GM21619 (cell line): ENCODE measurements at regions not wholly inside any gene's neighbourhood (a gene's known extent, or its start where the extent isn't known, plus 50 kb on each side); places are given as distances from the start of the nearest gene placed in this dataset.

Experiments
- ATAC-seq: cut with Tn5 transposase; IDR thresholded peaks from one replicate; pipeline ENCODE4 v1.9.1; 2021; ENCODE audit not compliant: unreplicated experiment

DNA sequence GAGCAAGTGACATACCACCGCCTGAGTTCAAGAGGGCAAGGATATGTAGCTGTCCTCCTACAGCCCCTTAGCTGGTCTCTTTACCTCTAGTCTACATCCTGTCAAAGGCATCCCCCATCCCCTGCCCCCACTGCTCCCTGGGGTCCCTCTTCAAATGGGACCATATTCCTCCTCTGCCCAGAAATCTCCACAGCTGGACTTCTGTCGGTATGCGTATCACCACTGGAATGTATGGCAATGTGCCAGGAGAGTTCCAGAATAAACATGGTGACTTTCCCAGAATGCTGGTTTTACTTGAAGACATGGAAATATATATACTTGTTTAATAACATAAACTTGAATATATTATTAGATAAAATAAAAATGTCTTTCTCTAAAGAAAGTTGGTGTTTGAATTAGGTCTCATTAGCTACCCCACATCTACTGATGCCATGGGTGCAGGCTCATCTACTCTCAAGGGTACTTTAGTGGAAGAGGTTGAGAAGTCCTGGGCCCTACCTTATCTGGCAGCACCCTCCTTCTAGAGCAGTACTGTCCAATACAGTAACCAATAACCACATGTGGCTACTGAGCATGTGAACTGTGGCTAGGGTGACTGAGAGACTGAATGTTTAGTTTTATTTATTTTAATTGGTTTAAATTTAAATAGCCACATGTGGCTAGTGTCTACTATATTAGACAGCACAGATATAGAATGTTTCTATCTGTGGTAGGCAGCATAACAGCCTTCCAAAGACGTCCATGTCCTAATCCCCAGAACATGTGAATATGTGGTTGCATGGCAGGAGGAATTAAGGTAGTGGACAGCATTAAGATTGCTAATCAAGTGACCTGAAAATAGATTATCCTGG, 181.7 kb upstream of the SLC30A5 start:
- ATAC-seq: no peak

DNA sequence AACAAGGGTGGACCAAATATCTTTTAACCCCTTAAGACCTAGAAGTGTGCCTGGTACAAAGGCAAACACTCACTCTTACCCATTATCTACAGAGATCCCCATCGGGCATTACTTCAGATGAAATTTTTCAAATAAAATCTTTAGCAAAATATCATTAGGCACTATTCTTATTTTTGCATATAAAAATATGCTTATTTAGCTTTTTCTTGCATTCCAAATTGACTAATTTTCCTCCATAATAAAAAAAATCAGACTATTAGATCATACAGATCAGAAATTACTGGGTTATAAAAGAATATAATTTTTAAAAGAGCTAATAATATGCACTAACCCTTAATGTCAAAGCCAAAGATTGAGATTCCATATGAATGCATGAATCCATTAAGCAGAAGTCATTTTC, 178.7 kb upstream of the SLC30A5 start:
- no peak for ATAC-seq

DNA sequence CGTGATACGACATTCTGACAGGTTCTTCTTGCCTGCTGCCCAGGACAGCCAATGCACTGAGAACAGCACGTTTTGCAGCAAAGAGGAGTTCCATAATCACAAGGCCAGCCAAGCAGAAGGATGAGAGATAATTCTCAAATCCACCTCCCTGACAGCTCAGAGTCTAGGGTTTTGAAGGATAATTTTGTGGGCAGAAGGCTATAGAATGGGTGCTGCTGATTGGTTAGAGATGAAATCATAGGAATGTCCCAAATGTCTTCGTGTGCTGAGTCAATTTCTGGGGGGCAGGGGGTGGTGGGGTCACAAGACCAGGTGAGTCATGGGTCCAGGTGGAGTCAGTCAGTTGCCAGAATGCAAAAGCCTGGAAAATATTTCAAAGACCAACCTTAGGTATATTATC, 175.5 kb upstream of the SLC30A5 start:
- no peak for ATAC-seq

DNA sequence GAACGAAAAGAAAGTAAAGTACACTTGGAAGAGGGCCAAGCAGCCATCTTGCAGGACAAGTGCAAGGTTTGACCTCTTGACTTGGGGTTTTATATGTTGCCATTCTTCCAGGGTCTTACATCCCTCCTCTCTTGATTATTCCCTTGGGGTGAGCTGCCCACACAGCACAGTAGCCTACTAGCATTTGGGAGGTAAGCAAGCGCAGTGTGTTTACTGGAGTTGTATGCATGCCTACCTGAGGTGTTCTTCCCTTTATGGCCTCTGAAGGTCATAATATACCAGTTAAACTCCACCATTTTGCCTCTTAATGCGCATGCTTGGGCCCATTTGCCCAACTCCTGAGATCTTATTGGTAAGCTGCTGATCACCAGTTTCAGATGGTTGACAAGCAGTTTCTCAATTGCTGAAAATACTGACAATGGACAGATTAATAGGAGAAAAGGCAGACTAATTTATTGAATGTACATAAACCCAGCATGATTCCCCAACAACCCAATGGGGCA, 173.8 kb upstream of the SLC30A5 start:
- ATAC-seq: no peak

DNA sequence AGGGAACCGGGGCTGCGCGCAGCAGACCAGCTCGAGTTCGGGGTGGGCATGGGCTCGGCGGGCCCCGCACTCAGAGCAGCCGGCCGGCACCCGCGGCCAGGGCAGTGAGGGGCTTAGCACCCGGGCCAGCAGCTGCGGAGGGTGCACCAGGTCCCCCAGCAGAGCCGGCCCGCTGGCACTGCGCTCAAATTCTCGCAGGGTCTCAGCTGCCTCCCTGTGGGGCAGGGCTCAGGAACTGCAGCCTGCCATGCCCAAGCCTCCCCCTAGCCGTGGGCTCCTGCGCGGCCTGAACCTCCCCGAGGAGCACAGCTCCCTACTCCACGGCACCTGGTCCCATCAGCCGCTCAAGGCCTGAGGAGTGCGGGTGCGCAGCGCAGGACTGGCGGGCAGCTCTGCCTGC, 172.9 kb upstream of the SLC30A5 start:
- no peak for ATAC-seq

DNA sequence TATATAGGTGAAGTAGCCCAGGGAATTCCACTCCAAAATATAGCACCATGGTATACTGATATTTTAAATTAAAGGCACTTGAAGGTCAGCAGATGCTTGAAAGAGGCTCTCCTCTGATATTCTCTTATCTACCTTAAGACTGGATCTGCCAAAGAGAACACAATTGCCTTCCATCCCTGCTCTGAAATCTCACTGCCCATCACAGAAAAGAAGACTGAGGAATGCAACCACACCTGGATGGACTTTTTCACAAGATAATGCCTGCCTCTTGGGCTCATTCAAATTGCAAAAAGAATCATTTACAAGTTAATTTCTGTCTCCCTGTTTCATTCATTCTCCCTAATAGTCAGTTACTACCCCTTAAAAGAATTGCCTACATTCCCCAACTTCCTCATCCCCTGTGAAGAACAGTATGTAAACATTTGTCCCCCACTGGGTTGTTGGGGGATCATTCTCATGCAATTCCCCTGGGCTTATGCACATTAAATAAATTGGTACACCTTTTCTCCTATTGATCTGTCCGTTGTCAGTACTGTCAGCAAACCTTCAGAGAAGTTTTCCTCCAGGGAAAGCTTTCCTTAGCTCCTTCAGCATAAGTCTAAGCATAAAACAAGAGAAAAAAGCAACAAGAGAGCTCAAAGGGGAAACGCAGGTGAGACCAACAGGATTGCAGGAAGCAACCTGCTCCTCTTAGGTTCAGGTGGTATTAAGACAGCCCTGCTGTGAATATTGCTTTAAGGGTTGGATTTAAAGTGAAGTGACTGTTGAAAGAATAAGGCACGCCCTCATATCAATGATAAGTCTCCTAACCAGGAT, 171.4 kb upstream of the SLC30A5 start:
- ATAC-seq: no peak

DNA sequence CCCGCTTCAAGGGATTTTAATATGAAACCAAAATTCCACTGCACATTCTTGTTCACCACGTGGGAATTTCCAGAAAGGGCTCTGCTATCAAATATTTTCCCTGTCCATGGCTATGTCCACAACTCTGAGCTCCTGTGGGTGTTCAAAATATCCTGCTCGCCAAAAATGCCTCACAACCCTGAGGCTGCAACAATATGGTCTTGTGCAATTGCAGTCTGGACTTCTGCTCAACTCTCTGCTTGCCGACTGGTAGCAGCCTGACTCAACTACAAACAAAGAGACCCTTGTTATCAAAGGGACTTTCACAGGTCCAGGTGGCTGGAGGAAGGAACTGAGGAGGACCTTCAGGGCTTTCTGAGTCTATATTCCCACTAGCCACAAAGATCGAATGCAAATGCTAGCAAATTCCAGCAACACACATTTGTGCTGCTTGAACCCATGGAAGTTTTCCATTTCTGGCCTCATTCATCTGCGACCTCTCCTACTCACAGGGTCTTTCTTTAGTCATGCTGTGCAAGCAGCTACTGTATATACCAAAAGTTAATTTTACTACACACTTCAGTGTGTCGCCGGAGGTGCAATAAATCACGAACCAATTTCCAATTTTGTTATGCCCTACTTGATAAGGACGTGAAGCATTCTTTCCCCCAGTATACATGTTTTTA, 169.2 kb upstream of the SLC30A5 start:
- ATAC-seq: no peak

DNA sequence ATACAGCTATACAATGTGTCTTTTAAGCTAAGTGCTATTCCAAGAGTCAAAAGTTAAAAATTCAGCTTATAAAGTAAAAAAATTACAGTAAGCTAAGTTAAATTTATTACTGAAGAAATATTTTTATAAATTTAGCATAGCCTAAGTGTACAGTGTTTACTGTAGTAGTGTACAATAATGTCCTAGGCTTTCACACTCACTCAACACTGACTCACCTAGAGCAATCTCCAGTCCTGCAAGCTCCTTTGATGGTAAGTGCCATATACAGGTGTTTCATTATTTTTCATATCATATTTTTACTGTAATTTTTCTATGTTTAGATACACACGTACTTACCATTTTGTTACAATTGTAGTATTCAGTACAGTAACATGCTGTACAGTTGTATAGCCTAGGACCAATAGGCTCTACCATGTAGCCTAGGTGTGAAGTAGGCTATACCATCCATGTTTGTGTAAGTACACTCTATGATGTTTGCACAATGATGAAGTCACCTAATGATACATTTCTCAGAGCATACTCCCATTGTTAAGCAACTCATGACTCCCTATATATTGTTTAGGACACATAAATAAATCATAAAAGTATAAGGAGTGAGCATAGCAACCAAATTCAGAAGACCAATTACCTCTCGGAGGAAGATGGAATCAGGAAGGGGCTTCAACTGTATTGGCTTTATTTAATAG, 165.1 kb upstream of the SLC30A5 start:
- no peak for ATAC-seq

DNA sequence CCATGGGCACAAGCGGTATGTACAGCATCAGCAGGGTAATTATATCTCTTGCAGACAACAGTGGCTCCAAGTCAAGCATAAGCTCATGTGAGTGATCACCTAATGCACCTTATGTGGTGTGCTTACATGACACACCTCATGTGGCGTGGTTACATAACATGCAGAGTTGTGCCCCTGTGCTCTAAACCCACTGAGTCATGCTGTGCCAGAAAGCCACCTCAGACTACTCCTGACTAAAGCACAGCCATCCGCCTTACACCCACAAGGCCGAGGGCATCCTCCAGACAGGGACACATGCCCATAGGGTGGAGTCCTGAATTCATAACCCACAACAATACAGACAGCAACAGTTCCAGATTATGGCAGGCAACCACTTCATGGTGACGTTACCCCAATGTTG, 163.7 kb upstream of the SLC30A5 start:
- ATAC-seq: no peak

DNA sequence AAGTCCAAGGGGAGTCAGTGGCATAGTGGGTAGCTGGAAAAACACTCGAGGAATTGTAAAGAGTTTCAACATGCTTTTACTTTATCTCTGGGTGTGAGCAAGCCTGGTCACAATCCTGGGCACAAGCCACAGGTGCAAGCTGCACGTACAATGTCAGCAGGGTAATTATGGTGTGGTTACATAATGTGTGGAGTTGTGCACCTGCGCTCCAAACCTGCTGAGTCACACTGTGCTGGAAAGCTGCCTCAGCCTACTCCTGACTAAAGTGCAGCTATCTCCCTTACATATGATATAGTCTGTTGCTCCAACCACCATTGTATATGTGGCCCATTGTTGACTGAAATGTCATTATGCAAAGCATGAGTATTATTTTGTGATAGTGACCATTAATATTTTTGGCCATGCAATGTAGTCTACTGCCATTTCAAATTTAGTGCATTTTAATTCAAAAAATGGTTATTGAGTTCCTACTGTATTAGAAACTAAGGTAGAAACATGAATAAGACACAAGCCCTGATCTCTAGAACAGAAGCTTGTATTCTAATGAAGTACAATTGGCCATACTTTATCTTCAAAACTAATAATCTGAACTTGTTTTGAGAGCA, 160.9 kb upstream of the SLC30A5 start:
- ATAC-seq: no peak

DNA sequence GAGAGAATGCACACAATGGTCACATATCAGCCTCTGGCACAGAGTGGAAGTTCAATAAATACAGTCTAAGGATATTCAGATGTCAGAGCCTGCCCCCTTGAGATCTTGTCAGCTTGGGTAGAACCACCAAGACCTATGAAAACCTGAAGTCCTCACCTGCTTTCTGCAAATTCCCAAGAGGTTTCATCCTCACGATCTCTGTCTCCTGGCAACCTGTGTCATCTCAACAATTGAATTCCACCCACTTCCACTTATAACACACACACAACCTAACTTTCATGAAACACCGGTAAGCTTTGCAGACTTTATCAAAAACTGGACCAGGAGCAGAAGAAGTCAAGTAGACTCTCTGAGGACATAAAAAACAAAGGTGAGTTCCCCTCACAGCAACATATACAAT, 151.6 kb upstream of the SLC30A5 start:
- no peak for ATAC-seq

DNA sequence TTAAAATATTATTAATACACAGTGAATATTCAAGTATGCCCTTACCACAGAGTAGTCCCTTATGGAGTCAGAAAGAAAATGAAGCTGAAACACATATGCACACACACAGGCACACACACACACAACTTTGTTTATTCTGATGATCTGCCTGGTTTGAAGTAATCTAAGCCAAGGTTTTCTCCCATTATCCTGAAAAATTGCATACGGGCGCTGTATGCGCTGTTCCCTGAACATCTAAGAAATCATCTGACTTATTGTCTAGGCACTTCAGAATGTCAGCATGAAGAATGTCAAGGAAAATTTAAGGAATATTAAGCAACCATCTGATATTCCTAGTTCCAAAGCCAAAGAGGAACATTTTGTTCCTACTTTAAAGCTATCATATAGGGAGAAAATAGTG, 147.1 kb upstream of the SLC30A5 start:
- no peak for ATAC-seq

DNA sequence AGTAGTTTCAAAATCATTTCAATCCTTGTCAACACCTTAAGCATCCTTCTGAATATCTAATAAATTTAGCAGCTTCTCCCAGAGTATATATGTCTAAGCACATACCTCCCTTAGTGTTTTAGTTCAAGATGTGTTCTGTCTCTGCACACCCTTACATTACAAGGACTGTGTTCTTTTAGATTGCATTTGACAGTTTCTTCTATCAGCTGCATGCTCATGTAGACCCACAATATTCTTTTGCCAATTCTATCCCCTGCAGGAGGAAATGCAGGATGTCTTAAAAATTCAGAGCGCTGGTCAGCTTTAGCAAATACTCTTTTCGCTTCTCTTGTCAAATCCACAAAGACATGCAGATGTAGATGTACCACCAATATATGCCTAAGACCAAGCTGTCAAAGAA, 145.8 kb upstream of the SLC30A5 start:
- no peak for ATAC-seq

DNA sequence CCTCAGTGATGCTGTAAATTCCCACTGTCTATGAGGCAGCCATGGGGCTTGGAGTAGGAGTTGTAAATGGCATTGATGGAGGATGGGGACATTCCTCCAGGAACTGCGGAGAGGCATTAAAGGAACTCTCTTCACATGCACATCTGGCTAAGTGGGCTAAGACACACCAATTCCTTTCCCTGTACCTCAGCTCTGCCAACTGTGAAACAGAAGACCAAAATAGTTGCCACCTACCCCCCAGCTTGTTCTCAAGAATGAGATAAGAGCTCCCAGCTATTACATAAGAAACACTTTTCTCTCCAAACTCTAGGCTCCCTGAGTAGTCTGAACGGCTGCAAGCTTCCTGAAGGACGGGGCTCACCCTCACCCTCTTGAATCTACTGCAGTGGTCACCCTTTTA, 144.6 kb upstream of the SLC30A5 start:
- no peak for ATAC-seq

DNA sequence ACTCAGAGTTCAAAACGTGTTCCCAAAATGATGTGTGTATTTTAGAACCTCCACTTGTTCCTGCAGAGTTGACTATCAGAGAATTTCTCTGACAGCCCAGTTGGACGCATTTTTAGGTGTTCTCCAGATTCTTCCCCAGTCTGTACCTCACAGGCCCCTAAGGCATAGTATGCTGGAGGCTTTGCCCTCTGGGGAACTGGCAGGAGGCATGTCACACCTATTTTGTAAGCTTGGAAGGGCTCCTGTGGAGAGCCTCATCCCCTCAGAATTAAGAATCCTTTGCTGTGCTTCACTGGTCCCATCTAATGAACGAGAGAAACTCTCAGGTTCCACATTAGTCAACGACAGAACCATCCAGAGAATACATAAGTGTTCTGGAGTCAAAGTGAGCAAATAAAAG, 144.1 kb upstream of the SLC30A5 start:
- ATAC-seq: no peak

DNA sequence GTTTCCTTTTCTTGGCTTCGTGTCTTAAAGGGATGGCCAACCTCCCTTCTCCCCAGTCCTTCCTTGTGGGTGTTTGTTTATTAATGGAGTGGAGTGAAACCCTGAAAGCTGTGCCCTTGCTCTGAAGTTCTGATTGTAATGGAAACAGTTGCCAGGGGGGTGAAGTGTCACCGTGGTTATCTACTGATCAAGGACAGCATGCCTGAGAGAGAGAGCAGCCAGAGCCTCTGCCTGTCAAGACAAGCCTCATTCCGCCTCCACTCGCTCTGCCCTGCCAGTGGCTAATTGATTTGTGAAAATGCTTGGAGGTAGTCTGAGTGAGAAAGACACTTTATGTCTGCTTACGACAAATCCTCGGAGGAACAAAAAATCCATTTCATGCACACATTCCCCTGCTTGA, 143.7 kb upstream of the SLC30A5 start:
- no peak for ATAC-seq

DNA sequence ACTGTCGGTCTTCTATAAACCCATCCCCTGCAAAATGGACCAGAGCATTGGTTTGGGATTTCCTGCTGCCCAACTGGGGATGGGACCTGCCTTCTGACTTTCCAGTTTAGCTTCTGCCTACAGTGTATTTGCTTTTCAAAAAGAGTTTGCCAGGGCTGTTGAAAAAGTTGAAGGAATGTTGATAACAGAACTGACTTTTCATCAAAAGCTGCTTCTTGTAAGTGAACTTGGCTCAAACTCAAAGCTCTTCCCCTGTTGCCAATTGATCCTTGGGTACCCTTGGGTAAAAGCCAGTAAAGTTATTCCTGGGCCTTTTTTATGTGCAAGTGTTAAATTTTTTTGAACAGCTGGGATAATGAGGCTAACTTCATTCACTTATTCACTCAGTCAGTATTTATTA, 142.9 kb upstream of the SLC30A5 start:
- ATAC-seq: no peak

DNA sequence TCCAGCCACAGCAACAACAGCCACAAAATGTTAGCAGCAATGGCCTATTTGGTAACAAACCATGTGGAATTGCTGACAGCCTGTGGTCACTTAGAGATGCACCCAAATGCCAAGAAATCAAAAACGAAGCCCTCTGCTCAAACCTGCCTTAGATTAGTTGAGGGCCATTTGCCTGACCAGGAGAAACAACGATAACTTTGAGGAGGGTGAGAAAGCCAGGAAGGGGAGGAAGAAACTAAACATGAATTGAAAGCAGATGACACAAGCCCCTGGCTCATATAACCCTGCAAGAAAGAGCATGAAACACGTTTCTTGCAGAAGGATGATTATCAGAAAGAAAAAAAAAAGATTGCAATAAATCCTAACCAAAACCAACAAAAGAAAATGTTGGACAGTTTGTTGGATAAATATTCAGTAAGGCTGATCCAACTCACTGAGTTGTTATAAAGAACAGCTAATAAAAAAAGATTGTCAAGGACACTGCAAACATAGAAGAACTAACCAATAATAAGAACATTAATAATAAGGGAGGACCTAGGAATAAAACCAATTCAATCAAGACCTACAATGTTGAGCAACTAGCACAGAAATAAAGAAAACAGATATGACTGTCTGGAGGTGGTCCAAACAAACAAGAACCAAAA, 140.5 kb upstream of the SLC30A5 start:
- ATAC-seq: no peak

DNA sequence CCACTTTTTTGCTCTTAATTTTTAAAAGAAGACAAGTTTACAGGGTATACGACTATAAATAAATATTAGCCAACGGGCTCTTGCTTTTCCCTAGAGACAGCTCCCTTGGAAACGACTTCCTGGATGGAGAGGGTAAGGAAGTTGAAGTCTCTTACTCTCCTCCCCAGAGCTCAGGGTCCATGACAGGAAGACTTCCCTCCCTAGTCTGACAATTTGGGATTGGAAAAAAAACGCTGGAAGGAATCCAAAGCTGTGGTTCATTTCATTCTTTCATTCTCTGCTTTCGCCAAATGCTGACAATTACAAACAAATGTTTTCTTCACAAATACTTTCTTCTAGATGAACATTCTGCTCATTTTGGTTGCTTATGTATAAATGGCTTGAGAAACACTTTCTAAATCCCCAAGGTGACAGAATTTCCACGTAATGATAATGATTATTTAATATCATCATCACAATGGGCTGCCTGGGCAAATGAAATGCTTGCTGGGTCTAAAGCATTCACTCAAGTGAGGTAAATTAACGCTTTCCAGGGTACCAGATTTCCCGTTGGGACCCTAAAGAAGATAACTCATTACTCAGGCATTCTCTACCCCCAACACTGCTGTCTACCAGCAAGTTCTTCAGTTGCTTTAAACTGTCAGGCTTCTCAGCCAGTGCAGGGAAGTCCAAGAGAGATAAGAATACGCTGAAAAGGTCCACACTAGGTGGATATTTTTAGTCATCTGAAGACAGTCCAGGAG, 139.8 kb upstream of the SLC30A5 start:
- ATAC-seq: no peak

DNA sequence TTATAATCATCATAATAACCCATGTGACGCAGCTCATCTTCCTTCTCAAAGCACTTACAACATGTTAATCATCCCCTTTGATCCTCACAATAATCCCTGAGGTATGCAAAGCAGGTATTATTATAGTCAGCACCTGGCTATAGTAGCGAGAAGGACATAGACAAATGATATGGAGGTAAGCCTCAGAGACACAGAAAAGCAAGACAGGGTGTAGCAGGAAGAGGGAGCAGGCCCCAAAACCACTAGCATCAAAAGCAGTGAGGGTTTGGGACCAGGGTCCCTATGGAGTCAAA, 139.2 kb upstream of the SLC30A5 start:
- no peak for ATAC-seq
